ENCODE measurements at regions not wholly inside any gene's neighbourhood (a gene's known extent, or its start where the extent isn't known, plus 50 kb on each side); places are given as distances from the start of the nearest gene placed in this dataset.

GRCh38 chr1:222995620-222996309, 147.3 kb downstream of the TLR5 start:
- TF ChIP-seq ZNF565 (CRISPR knock-in tag; conservative IDR thresholded peaks at IDR 0.05; ENCODE audit: low read depth) (no peak), ISL1 (CRISPR knock-in tag; IDR thresholded peaks at IDR 0.05) (no peak), ZFP3 (CRISPR knock-in tag; IDR thresholded peaks at IDR 0.05) (no peak), ESRRG (CRISPR knock-in tag; IDR thresholded peaks at IDR 0.05) (no peak), ZNF8 (CRISPR knock-in tag; IDR thresholded peaks at IDR 0.05) (no peak), ZNF70 (CRISPR knock-in tag; IDR thresholded peaks at IDR 0.05) (no peak), SNAI2 (CRISPR knock-in tag; IDR thresholded peaks at IDR 0.05) (no peak), PATZ1 (CRISPR knock-in tag; IDR thresholded peaks at IDR 0.05; ENCODE audit: borderline replicate concordance) (no peak), GLIS3 (CRISPR knock-in tag; IDR thresholded peaks at IDR 0.05) (no peak)
- no peak for ATAC-seq

GRCh38 chr1:222996310-222996975, 146.6 kb downstream of the TLR5 start:
- ATAC-seq, result no peak
- no peak for TF ChIP-seq ZNF565 (CRISPR knock-in tag; conservative IDR thresholded peaks at IDR 0.05; ENCODE audit: low read depth)
- no peak for TF ChIP-seq CREB5 (CRISPR knock-in tag; IDR thresholded peaks at IDR 0.05; ENCODE audit: low read depth)
- TF ChIP-seq TSHZ2 (CRISPR knock-in tag; IDR thresholded peaks at IDR 0.05), result no peak
- no peak for TF ChIP-seq SNAI2 (CRISPR knock-in tag; IDR thresholded peaks at IDR 0.05)
- no peak for TF ChIP-seq ZFP3 (CRISPR knock-in tag; IDR thresholded peaks at IDR 0.05)
- TF ChIP-seq ZNF70 (CRISPR knock-in tag; IDR thresholded peaks at IDR 0.05), result no peak
- TF ChIP-seq TOX (CRISPR knock-in tag; IDR thresholded peaks at IDR 0.05; ENCODE audit: borderline replicate concordance), result no peak
- no peak for TF ChIP-seq ZFP30 (CRISPR knock-in tag; IDR thresholded peaks at IDR 0.05)
- no peak for TF ChIP-seq TCF4 (CRISPR knock-in tag; IDR thresholded peaks at IDR 0.05; ENCODE audit: borderline replicate concordance)
- no peak for TF ChIP-seq CSDC2 (CRISPR knock-in tag; IDR thresholded peaks at IDR 0.05)
- no peak for TF ChIP-seq CSRNP3 (CRISPR knock-in tag; IDR thresholded peaks at IDR 0.05)
- no peak for TF ChIP-seq PATZ1 (CRISPR knock-in tag; IDR thresholded peaks at IDR 0.05; ENCODE audit: borderline replicate concordance)
- no peak for TF ChIP-seq PPARA (CRISPR knock-in tag; IDR thresholded peaks at IDR 0.05; ENCODE audit: borderline replicate concordance)
- no peak for TF ChIP-seq OSR1 (CRISPR knock-in tag; IDR thresholded peaks at IDR 0.05)
- no peak for TF ChIP-seq RARB (CRISPR knock-in tag; IDR thresholded peaks at IDR 0.05)
- no peak for TF ChIP-seq ESRRG (CRISPR knock-in tag; IDR thresholded peaks at IDR 0.05)
- no peak for TF ChIP-seq BACH2 (CRISPR knock-in tag; IDR thresholded peaks at IDR 0.05; ENCODE audit: borderline replicate concordance)

GRCh38 chr1:223000632-223001031, 142.4 kb downstream of the TLR5 start:
- no peak for ATAC-seq
- TF ChIP-seq ZC3H10 (CRISPR knock-in tag; IDR thresholded peaks at IDR 0.05) (no peak), TOX (CRISPR knock-in tag; IDR thresholded peaks at IDR 0.05; ENCODE audit: borderline replicate concordance) (no peak), TCF4 (CRISPR knock-in tag; IDR thresholded peaks at IDR 0.05; ENCODE audit: borderline replicate concordance) (no peak), ZNF565 (CRISPR knock-in tag; conservative IDR thresholded peaks at IDR 0.05; ENCODE audit: low read depth) (no peak), ISL1 (CRISPR knock-in tag; IDR thresholded peaks at IDR 0.05) (no peak), POU6F1 (CRISPR knock-in tag; IDR thresholded peaks at IDR 0.05; ENCODE audit: borderline replicate concordance, low read depth) (no peak), PATZ1 (CRISPR knock-in tag; IDR thresholded peaks at IDR 0.05; ENCODE audit: borderline replicate concordance) (no peak), GLIS3 (CRISPR knock-in tag; IDR thresholded peaks at IDR 0.05) (no peak)
